GM12878 (cell line): ENCODE measurements at regions not wholly inside any gene's neighbourhood (a gene's known extent, or its start where the extent isn't known, plus 50 kb on each side); places are given as distances from the start of the nearest gene placed in this dataset.

ENCODE experiments used
- ATF7 ChIP-seq: fragments of 450-650 bp; IDR thresholded peaks from 2 replicates; pipeline ENCODE4 v1.6.1; 2016; ENCODE audit warnings: low read depth, mild to moderate bottlenecking
- CHD2 ChIP-seq: IDR thresholded peaks from 2 replicates; pipeline ENCODE4 v1.6.1; 2011; ENCODE audit warnings: low read depth, low read length, improper control_type of control experiment, borderline replicate concordance
- EGR1 ChIP-seq, 2 experiments: IDR thresholded peaks; 1 replicate in 1 of 2; 2 replicates in 1 of 2; pipeline ENCODE4 v1.6.1; 2011 to 2012; ENCODE audit warnings: low read depth in 2 of 2, low read length in 2 of 2, borderline replicate concordance in 1 of 2, mild to moderate bottlenecking in 1 of 2, moderate library complexity in 1 of 2
- EZH2 ChIP-seq: IDR thresholded peaks from 2 replicates; pipeline ENCODE4 v1.6.1; 2012; ENCODE audit warnings: low read depth, mild to moderate bottlenecking, control low read depth, inconsistent platforms, low read length, borderline replicate concordance; ENCODE audit not compliant: control insufficient read depth
- HDAC2 ChIP-seq: fragments of 200-600 bp; sonication (generic); IDR thresholded peaks from 2 replicates; pipeline ENCODE4 v1.6.1; 2017
- NR2C2 ChIP-seq: IDR thresholded peaks from 2 replicates; pipeline ENCODE4 v1.6.1; 2011; ENCODE audit warnings: borderline replicate concordance, low read depth; ENCODE audit not compliant: control insufficient read depth, insufficient read length
- POLR2A ChIP-seq: IDR thresholded peaks from 2 replicates; pipeline ENCODE4 v1.6.1; 2011; ENCODE audit warnings: low read depth, mild to moderate bottlenecking, low read length
- POU2F2 ChIP-seq: IDR thresholded peaks from 3 replicates; pipeline ENCODE4 v1.6.1; 2011; ENCODE audit warnings: low read depth, mild to moderate bottlenecking, low read length, borderline replicate concordance
- RELA ChIP-seq: fragments of 450-650 bp; IDR thresholded peaks from 2 replicates; pipeline ENCODE4 v1.8.0; 2014; ENCODE audit warnings: borderline replicate concordance; ENCODE audit not compliant: partially characterized antibody
- YY1 ChIP-seq: IDR thresholded peaks from 2 replicates; pipeline ENCODE4 v1.6.1; 2011; ENCODE audit warnings: low read depth, mild to moderate bottlenecking, low read length
- ZSCAN29 ChIP-seq: fragments of 450-650 bp; IDR thresholded peaks from 2 replicates; pipeline ENCODE4 v1.6.1; 2017; ENCODE audit warnings: mild to moderate bottlenecking, moderate library complexity
- TF ChIP-seq, protein P1 (sequence below), 3 experiments: IDR thresholded peaks in 2 of 3; conservative IDR thresholded peaks in 1 of 3; 2 replicates each; pipeline ENCODE4 v1.5.1; 2011; ENCODE audit warnings: low read depth in 3 of 3, low read length in 3 of 3, mild to moderate bottlenecking in 3 of 3, control low read depth in 2 of 3, moderate library complexity in 2 of 3, inconsistent platforms in 1 of 3, mixed read lengths in 1 of 3; ENCODE audit not compliant: control insufficient read depth in 2 of 3, insufficient read depth in 1 of 3; ENCODE audit errors: extremely low read depth in 1 of 3

DNA sequence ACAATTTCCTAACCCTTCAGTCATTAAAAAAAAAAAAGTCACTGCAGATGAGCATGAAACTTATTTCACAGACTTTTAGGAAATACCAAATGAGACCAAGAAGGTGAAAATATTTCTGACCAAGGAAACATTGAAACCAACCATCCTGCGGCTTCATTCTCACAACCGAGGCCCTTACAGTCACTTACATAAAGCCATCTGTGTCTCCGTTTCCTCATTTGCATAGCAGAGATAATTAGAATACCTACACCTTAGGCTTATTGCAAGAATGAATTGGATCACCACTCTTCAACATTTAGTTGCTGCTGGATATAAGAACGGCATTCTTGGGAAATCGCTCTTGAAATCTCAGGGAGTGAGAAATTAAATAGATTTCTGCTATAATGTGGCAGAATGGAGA, 356.2 kb downstream of the HS3ST1 start:
- TF ChIP-seq POLR2A (no peak), ZSCAN29 (no peak), EGR1 (IDR thresholded peaks at IDR 0.05; ENCODE audit: borderline replicate concordance in 1 of 2, low read depth in 2 of 2, low read length in 2 of 2) (no peak), RELA (no peak), POU2F2 (no peak; the same call in 2 of the 3 replicates), ATF7 (no peak), CHD2 (no peak), EZH2 (no peak), YY1 (no peak), NR2C2 (no peak), HDAC2 (no peak)
- TF ChIP-seq, protein P1, sequence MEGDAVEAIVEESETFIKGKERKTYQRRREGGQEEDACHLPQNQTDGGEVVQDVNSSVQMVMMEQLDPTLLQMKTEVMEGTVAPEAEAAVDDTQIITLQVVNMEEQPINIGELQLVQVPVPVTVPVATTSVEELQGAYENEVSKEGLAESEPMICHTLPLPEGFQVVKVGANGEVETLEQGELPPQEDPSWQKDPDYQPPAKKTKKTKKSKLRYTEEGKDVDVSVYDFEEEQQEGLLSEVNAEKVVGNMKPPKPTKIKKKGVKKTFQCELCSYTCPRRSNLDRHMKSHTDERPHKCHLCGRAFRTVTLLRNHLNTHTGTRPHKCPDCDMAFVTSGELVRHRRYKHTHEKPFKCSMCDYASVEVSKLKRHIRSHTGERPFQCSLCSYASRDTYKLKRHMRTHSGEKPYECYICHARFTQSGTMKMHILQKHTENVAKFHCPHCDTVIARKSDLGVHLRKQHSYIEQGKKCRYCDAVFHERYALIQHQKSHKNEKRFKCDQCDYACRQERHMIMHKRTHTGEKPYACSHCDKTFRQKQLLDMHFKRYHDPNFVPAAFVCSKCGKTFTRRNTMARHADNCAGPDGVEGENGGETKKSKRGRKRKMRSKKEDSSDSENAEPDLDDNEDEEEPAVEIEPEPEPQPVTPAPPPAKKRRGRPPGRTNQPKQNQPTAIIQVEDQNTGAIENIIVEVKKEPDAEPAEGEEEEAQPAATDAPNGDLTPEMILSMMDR (IDR thresholded peaks at IDR 0.05 in 2 of 3, conservative IDR thresholded peaks at IDR 0.05 in 1 of 3; ENCODE audit: control insufficient read depth in 2 of 3, extremely low read depth in 1 of 3, insufficient read depth in 1 of 3, low read depth in 3 of 3, low read length in 3 of 3), result no peak
